GM23338 (cell line): ENCODE measurements at regions not wholly inside any gene's neighbourhood (a gene's known extent, or its start where the extent isn't known, plus 50 kb on each side); places are given as distances from the start of the nearest gene placed in this dataset.

ENCODE experiments used
- CTCF ChIP-seq, 2 experiments: fragments of 200-600 bp in 1 of 2; sonication (generic) in 1 of 2; conservative IDR thresholded peaks; 2 replicates each; pipeline versions ENCODE4 v1.5.1 to v1.6.1; 2016 to 2017; ENCODE audit warnings: antibody characterized with exemption in 2 of 2, low read depth in 2 of 2, mild to moderate bottlenecking in 2 of 2, moderate library complexity in 1 of 2
- EZH2 ChIP-seq: fragments of 200-600 bp; sonication (generic); IDR thresholded peaks from one replicate; pipeline ENCODE4 v1.8.0; 2017; ENCODE audit warnings: antibody characterized with exemption, mild to moderate bottlenecking, low read depth; ENCODE audit not compliant: unreplicated experiment
- EZH2phosphoT487 ChIP-seq: fragments of 200-600 bp; sonication (generic); IDR thresholded peaks from one replicate; pipeline ENCODE4 v1.8.1; 2018; ENCODE audit warnings: antibody characterized with exemption; ENCODE audit not compliant: unreplicated experiment
- NANOG ChIP-seq: IDR thresholded peaks from 2 replicates; pipeline ENCODE4 v1.6.1; 2016; ENCODE audit warnings: antibody characterized with exemption, borderline replicate concordance
- POLR2AphosphoS5 ChIP-seq: IDR thresholded peaks from 2 replicates; pipeline ENCODE4 v1.6.1; 2016; ENCODE audit warnings: antibody characterized with exemption, low read depth
- REST ChIP-seq: IDR thresholded peaks from one replicate; pipeline ENCODE4 v1.6.1; 2018; ENCODE audit warnings: antibody characterized with exemption; ENCODE audit not compliant: unreplicated experiment

- TF ChIP-seq EZH2 (no peak), REST (no peak), POLR2AphosphoS5 (no peak), EZH2phosphoT487 (no peak), CTCF (conservative IDR thresholded peaks at IDR 0.05; ENCODE audit: low read depth in 2 of 2) (no peak), NANOG (no peak)
These were observed 176.3 kb downstream of the MOXD1 start for GRCh38 chr6:132224943-132225342.
